ENCODE measurements at regions not wholly inside any gene's neighbourhood (a gene's known extent, or its start where the extent isn't known, plus 50 kb on each side); places are given as distances from the start of the nearest gene placed in this dataset.

DNA sequence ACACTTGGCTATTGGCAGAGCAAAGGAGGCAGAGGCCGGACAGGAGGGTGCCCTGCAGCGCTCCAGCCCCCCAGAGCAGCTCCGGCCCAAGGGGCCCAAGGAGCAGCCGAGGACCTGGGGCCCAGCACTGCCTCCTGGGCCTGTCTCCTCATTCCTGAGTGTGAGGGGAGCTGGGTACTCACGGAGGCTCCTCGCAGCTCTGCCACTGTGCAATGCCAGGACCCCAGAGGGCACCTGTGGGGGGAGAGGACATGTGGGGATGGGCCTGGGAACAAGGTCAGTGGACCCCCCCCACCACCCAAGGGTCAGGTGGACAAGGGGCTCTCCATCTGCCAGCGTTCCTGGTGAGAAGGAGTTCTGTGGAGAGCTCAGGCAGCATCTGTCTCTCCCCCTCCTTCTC is 192.6 kb upstream of the PPP1R26 start:
- Histone ChIP-seq H3K4me3 (no peak overlapping the region), H3K4me1 (peaks cover 0 to 2% (median 0%) of the 10 kb centered on the region in 4 donors), H3K27ac (no peak overlapping the region), H3K36me3 (no peaks in the 10 kb centered on the region), H3K27me3 (no peaks in the 10 kb centered on the region), H3K9me3 (no peaks in the 10 kb centered on the region)
- TF ChIP-seq, protein P1, sequence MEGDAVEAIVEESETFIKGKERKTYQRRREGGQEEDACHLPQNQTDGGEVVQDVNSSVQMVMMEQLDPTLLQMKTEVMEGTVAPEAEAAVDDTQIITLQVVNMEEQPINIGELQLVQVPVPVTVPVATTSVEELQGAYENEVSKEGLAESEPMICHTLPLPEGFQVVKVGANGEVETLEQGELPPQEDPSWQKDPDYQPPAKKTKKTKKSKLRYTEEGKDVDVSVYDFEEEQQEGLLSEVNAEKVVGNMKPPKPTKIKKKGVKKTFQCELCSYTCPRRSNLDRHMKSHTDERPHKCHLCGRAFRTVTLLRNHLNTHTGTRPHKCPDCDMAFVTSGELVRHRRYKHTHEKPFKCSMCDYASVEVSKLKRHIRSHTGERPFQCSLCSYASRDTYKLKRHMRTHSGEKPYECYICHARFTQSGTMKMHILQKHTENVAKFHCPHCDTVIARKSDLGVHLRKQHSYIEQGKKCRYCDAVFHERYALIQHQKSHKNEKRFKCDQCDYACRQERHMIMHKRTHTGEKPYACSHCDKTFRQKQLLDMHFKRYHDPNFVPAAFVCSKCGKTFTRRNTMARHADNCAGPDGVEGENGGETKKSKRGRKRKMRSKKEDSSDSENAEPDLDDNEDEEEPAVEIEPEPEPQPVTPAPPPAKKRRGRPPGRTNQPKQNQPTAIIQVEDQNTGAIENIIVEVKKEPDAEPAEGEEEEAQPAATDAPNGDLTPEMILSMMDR (IDR thresholded peaks at IDR 0.05): no peak
- no peak for TF ChIP-seq POLR2A (IDR thresholded peaks at IDR 0.05)
- no peak for DNase-seq

DNA sequence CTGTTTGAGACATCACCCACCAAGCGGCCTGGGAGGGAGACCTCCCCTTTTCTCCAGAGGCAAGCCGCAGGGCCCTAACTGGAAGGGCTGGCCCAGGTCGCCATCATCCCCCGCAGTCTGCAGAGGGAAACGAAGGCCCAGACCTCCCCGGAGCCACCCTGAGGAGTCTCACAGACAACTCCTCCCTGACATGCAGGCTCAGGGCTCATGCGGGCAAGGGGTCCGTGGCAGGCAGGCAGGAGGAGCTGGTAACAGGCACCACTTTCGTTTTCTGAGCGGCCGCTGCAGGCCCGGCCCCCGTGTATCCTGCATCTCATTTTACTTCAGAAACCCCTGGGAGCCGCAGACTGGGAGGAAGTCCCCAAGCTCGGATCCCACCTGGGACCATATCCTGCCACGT is 192.0 kb upstream of the PPP1R26 start:
- Histone ChIP-seq H3K9me3 (no peaks in the 10 kb centered on the region), H3K4me3 (no peak overlapping the region), H3K36me3 (no peaks in the 10 kb centered on the region), H3K4me1 (no peaks in the 10 kb centered on the region), H3K27me3 (no peaks in the 10 kb centered on the region), H3K27ac (no peak overlapping the region)
- TF ChIP-seq, protein P1 (IDR thresholded peaks at IDR 0.05): no peak
- TF ChIP-seq POLR2A (IDR thresholded peaks at IDR 0.05): no peak
- no peak for DNase-seq

DNA sequence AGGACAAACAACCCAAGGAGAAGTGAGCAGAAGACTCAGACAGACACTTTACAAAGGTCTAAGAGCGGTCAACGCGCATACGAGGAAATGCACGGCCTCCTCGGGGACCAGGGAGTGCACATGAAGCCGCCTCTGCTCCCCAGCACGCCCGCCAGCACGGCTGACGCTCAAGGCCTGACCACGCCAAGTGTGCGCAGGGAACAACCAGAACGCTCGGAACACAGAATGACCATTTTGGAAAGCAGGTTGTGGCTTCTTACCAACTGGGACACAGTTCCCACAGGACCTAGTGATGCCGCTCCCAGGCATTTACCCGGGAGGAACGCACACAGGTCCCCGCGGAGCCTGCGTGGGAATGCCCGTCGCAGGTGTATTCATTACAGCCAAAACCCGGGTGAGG is 191.5 kb upstream of the PPP1R26 start:
- DNase-seq: no peak
- H3K4me3 ChIP-seq: no peak overlapping the region
- no peaks in the 10 kb centered on the region for H3K36me3 ChIP-seq
- H3K27me3 ChIP-seq: no peaks in the 10 kb centered on the region
- no peaks in the 10 kb centered on the region for H3K9me3 ChIP-seq
- TF ChIP-seq POLR2A (IDR thresholded peaks at IDR 0.05): no peak
- TF ChIP-seq, protein P1 (IDR thresholded peaks at IDR 0.05): no peak
- H3K4me1 ChIP-seq: no peaks in the 10 kb centered on the region
- no peak overlapping the region for H3K27ac ChIP-seq

DNA sequence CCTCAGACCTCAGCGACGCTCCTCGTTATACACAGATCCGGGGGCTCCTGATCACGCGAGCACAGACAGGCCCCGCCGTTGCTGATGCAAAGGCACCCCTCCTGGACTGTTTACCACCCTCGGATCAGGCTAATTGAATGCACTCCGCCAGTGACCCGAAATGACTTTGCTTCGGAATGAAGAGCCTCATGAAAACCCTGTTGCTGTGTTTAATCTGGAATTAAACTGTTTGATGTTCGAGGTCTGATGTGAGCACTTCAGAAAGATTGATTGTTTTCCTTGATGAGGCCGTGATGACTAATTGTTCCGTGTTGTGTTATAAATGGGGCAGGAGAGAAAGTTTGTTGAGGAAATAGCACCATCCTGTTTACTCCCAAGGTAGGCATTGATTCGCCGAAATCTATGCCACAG is 190.5 kb upstream of the PPP1R26 start:
- no peaks in the 10 kb centered on the region for H3K4me1 ChIP-seq
- no peak for DNase-seq
- H3K27me3 ChIP-seq: no peaks in the 10 kb centered on the region
- no peak overlapping the region for H3K27ac ChIP-seq
- no peak overlapping the region for H3K4me3 ChIP-seq
- no peaks in the 10 kb centered on the region for H3K9me3 ChIP-seq
- H3K36me3 ChIP-seq: no peaks in the 10 kb centered on the region
- TF ChIP-seq, protein P1 (IDR thresholded peaks at IDR 0.05): no peak
- TF ChIP-seq POLR2A (IDR thresholded peaks at IDR 0.05): no peak

DNA sequence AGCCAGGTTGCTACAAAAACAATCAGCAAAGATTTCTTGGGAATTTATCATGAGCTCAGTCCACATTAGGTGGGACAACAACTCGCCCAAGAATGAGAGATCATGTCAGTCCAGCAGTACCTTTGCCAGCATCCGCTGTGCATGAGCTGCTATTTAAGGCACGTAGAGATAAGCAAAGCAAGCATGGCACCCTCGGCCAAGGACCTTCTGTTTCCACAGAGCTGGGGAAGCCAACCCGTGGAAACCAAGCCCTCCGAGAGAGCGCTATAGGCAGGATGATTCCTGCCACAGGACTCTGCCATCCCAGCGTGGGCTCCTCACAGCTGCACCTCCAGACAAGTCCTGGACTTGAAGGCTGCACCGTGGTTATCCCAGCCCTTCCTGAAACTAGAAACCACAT is 189.5 kb upstream of the PPP1R26 start:
- Histone ChIP-seq H3K9me3 (no peaks in the 10 kb centered on the region), H3K27ac (no peak overlapping the region), H3K27me3 (no peaks in the 10 kb centered on the region), H3K36me3 (no peaks in the 10 kb centered on the region), H3K4me3 (no peak overlapping the region), H3K4me1 (no peaks in the 10 kb centered on the region)
- TF ChIP-seq, protein P1 (IDR thresholded peaks at IDR 0.05): no peak
- no peak for TF ChIP-seq POLR2A (IDR thresholded peaks at IDR 0.05)
- DNase-seq: no peak

DNA sequence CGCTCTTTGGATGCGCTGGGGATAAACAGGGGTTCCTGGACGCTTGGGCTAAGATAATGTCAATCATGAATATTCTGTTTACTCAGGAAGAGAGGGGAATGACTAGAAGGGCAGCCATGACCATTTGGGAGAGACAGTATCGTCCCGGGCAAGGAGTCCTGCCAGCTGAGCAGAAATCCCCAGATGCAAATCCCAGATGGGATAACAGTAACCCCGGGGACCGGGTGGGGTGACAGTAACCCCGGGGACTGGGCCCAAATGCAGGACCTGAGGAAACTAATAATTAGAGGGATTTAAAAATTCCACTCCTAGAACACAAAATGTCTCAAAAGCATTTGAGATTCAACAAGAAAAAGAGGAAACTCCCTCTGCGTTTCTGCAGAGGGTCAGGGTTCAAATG is 189.0 kb upstream of the PPP1R26 start:
- no peaks in the 10 kb centered on the region for H3K36me3 ChIP-seq
- no peaks in the 10 kb centered on the region for H3K9me3 ChIP-seq
- H3K27ac ChIP-seq: no peak overlapping the region
- no peak for DNase-seq
- H3K27me3 ChIP-seq: no peaks in the 10 kb centered on the region
- H3K4me3 ChIP-seq: no peak overlapping the region
- TF ChIP-seq POLR2A (IDR thresholded peaks at IDR 0.05): no peak
- TF ChIP-seq, protein P1 (IDR thresholded peaks at IDR 0.05): no peak
- no peaks in the 10 kb centered on the region for H3K4me1 ChIP-seq
